Mesenteric fat pad (tissue), 1 donor: ENCODE measurements at regions not wholly inside any gene's neighbourhood (a gene's known extent, or its start where the extent isn't known, plus 50 kb on each side); places are given as distances from the start of the nearest gene placed in this dataset.

Source experiments
- DNase-seq: peaks from one replicate; pipeline ENCODE4 v3.0.0-alpha.2; 2020; ENCODE audit warnings: low spot score
- donor health status: DM: yes; HTN: yes; CAD: no.

- DNase-seq, result no peak
Measured at GRCh38 chr20:56924292-56925081, 295.4 kb downstream of the TFAP2C start.

- no peak for DNase-seq
Measured at GRCh38 chr20:56925082-56925830, 296.1 kb downstream of the TFAP2C start.

- no peak for DNase-seq
Measured at GRCh38 chr20:56925831-56926170, 296.7 kb downstream of the TFAP2C start.

- DNase-seq, result no peak
Measured at GRCh38 chr20:56926501-56926900, 297.4 kb downstream of the TFAP2C start.

- no peak for DNase-seq
Measured at GRCh38 chr20:56927127-56927526, 298.0 kb downstream of the TFAP2C start.

- no peak for DNase-seq
Measured at GRCh38 chr20:56928007-56928406, 298.9 kb downstream of the TFAP2C start.

- DNase-seq, result no peak
Measured at GRCh38 chr20:56929606-56930005, 300.5 kb downstream of the TFAP2C start.

GRCh38 chr20:56930876-56931275, 301.8 kb downstream of the TFAP2C start:
- no peak for DNase-seq

GRCh38 chr20:56932575-56933330, 303.6 kb downstream of the TFAP2C start:
- DNase-seq, result no peak

GRCh38 chr20:56933331-56933698, 304.2 kb downstream of the TFAP2C start:
- DNase-seq, result no peak

GRCh38 chr20:56934888-56935287, 305.8 kb downstream of the TFAP2C start:
- DNase-seq, result no peak

GRCh38 chr20:56940466-56940865, 311.4 kb downstream of the TFAP2C start:
- DNase-seq, result no peak

- DNase-seq, result no peak
Measured at GRCh38 chr20:56941101-56941686, 312.1 kb downstream of the TFAP2C start.

GRCh38 chr20:56943946-56944945, 315.1 kb downstream of the TFAP2C start:
- DNase-seq, result no peak

- no peak for DNase-seq
Measured at GRCh38 chr20:56945057-56945456, 316.0 kb downstream of the TFAP2C start.

GRCh38 chr20:56945901-56946300, 316.8 kb downstream of the TFAP2C start:
- DNase-seq, result no peak

- DNase-seq, result no peak
Measured at GRCh38 chr20:56949318-56949717, 317.1 kb downstream of the BMP7 start.

- DNase-seq, result no peak
Measured at GRCh38 chr20:56952258-56953047, 314.0 kb downstream of the BMP7 start.

GRCh38 chr20:56953048-56953586, 313.3 kb downstream of the BMP7 start:
- no peak for DNase-seq
